HG03066 (cell line): ENCODE measurements at regions not wholly inside any gene's neighbourhood (a gene's known extent, or its start where the extent isn't known, plus 50 kb on each side); places are given as distances from the start of the nearest gene placed in this dataset.
"Not testable (repeated sequence)": the region's sequence is repeated elsewhere in the genome, so short reads cannot be mapped to it uniquely, and the experiment has no call there.

Experiments used
- ATAC-seq: cut with Tn5 transposase; IDR thresholded peaks from one replicate; pipeline ENCODE4 v1.9.1; 2021; ENCODE audit warnings: low read depth; ENCODE audit not compliant: unreplicated experiment

DNA sequence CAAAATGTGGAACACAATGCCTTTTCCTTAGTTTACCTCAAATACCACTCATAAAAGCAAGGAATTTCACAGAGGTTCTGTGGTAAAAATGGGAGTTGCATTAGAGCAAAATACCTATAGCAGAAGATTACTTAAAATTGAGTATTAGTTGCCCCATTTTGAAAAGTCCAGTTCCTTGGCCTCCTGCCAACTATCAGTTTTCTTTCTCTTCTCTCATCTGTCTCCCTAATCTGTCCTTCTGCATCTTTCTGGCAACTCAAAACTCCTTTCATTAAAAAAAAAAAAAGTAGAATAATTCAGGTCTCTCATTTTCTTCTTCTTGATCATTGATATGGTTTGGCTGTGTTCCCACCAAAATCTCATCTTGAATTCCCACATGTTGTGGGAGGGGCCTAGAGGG is 127.3 kb downstream of the ATP23 start:
- no peak for ATAC-seq

DNA sequence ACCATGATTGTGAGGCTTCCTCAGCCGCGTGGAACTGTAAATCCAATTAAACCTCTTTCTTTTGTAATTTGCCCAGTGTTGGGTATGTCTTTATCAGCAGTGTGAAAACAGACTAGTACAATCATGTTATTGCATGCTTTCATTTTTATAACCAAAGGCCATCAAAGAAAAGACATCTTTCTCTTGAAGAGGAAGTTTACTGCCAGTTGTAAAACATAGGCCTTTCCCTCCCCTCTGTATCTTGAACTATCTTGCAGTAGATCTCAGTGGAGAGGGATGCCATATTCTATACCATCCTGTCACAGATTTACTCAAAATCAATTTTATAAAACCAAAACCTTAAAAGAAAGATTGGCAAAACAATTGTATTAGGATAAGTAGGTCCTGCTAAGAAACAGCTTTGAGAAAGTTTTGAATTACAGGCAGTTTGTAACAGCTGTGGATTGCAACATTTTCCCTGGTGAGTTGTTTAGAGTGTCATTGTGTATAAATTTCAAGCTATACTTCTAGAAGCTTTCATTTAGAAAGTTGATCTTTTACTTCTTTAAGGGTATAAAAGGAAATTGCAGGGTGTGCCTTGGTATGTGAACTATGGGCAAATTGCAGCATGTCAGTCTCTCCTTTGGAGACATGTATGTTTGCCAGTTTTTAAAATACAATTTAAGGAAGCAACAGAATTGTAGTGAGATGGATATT is 128.0 kb downstream of the ATP23 start:
- ATAC-seq: no peak

DNA sequence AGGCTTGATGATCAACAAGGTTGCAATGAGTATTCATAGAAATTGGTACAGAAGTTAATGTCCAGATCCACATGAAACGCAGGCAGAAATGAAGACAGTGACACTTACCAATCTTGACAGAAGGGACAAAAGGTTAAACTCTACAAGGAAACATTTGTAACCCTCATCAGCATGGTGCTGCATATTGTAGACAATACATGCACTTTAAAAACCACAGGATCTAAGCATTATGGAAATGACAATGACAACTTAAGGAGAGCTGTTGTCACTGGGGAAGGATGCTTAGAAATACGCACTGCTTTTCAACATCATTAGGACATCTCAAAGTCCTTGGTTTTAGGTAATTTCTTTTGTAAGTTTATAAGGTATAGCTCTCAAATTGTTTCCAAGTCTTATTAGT is 130.6 kb downstream of the ATP23 start:
- no peak for ATAC-seq

DNA sequence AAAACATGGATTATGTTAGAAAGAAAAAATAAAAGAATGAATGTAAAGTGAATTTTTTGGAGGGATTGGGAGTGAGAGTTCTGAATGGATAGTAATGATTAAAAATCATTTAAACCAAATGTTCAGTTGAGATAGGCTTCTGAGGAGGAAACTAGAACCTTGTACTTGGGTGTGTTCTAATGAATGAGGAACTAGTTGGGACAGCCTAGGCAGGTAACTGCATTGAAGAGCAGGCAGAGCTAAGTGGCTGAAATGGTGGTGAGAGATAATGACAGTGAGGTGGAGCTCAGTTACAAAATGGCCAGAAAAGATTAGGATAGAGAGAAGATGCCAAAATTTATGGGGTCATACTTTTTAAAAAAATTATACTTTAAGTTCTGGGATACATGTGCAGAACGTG is 132.9 kb downstream of the ATP23 start:
- no peak for ATAC-seq

DNA sequence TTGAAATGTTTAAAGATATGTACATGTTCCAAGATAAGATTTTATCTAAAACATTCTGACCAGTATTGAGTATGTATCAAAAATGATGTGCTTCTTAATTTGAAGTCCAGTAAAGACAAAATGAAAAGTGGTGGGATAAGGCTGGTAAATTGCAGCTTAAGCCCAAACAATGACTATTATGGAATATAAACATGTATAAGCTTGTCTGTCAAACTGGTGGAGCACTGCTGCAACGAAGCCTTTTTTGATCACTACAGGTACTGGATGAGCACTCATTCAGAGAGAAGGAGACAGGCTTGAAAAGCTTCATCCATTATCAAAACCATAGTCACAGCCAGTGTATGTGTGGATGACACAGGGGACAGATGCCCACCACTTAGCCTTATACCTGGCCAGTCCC is 138.4 kb downstream of the ATP23 start:
- ATAC-seq: no peak

DNA sequence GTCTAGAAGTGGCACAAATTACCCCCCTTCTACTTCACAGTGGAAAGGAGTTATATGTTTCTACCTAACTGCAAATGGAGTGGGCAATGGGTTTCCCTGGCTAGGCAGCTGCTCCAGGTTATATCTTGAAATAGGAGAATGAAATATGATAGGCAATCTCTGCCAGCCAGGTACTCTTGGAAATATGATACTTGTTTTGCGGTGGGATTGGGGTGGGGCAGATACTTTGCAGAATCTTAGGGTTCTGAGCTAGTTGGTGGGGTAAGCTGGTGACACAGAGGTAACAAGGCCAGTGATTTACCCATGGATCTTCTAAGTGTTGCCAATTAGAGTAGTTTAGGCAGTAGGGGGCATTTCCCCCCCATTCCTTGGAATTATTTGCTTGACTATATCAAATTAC is 140.1 kb downstream of the ATP23 start:
- no peak for ATAC-seq

DNA sequence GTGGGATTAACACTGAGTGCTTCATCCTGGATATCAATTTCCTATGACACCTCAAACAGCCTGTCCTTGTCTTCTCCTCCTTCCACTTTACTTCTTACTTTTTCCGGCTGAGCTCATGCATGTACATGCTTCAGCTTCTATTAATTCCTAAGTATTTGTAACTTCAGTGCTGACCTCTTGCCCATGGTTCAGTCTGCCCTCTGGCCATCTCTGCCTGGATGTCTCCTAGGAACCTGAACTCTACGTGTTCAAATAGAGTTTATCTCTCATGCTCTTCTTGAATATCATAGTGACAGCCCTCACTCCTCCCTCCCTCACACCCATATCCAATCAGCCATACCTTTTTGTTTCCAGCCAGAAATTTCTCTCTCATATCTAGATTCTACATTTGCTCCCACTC is 141.6 kb downstream of the ATP23 start:
- no peak for ATAC-seq

DNA sequence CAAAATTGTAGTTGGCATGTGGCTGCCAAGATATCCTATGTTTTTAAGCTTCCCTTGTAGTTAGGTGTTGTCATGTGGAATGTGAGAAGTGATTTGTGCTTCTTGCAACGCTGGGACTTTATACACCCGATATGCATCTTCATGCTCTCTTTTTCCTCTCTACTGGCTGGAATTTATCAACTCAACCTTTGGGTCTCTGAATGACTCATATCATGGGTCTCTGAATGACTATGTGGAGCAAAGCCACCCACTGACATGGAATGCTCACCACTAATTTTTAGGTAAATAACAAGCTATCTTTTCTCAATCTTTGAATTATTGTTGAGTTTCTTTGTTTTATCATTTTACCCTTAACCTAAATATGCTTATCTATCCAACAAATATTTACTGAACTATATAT is 144.6 kb downstream of the ATP23 start:
- ATAC-seq: no peak

DNA sequence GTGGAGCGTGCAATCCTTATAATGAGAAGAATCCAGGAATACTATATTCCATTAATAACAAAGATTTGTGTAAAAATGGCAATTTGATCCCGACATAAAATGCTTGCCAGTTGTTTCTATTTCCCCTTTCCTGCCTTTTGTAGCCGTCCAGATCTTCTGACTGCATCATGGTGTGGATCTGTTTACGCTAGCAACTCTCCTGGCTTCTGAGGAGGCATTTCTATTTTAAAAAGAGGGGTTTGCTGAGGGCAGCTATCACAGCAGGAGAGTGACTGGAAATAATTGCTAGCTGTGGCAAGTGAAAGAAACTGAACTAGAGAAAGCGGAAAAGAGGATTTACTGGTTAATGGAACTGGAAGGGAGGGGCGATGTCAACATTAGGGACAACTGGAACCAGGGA is 145.6 kb downstream of the ATP23 start:
- no peak for ATAC-seq

DNA sequence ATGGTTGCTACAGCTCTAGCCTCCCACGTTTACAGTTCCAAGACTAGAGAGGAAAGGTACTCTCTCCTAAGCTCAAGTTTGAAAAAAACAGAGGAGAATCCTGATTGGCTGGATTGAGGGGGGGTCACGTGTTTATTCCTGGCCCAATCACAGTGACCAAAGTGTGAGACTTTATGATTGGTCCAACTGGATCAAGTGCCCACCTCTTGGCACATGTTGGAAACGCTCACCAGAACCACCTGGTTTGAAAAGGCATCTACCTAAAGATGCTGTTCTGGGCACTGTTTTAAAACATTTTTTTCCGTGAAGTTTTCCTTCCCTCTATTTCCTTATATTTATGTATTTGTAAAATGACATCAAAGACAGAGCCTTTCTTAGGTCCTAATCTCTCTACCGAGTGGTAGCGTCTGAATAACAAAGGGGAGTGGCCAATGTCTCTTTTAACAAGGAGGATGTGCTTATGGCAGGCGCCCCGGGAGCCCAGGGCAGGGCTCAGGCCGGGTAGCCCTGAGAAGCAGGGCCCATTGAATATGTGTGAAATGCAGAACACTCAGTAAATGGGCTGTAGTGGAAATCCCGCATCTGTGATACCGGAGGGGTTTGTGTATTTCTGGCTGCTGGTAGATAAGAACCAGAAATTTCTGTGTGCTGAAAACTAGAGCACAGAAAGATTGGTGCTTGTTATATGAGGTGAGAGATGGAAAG is 146.2 kb downstream of the ATP23 start:
- no peak for ATAC-seq

DNA sequence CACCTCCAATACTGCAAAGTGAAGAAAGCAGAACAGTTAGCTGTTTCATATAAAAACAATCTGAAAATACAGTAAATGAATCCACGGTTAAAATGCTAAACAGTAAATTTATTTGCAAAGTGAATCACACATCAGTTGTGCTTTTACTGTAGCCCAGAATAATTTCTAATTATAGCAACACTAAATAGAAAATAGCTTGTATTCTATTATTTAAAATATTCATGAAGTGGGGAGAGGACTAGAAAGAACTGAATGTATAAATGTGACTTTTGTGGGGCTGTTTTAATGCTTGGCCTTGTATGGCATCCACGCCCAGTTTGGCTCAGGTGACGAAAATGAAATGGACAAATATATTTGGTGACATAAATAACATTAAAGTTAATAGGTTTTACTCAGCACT is 148.2 kb downstream of the ATP23 start:
- ATAC-seq: no peak

DNA sequence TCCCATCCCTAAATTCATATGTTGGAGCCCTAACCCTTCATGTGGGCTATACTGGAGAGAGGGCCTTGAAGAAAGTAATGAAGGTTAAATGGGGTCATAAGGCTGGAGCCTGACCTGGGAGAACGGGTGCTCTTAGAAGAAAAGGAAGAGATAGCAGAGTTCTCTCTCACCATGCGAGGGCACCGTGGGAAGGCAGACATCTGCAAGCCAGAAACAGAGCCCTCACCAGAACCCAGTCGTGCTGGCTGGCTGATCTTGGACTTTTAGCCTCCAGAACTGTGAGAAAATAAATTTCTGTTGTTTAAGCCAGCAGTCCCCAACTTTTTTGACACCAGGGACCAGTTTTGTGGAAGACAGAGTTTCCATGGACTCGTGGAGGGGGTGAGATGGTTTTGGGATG is 149.3 kb downstream of the ATP23 start:
- no peak for ATAC-seq

DNA sequence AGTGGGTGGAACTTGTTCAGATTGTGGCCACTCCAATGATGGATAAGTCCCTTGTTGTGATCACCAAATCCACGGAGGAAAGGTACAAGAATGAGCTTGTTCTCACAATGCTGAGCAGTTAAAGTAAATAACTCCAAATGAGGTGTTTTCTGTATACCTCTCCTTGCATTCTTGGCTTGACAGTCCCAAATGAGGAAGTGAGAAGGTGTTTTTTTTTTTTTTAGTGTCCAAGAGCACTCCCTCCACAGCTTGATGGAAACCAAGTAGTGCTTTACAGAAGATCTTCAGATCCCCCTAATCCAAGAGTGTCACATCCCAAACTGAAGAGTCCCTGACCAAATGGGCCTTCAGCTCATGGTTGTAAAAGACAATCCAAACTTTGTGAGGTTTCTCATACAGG is 153.6 kb downstream of the ATP23 start:
- ATAC-seq: no peak

DNA sequence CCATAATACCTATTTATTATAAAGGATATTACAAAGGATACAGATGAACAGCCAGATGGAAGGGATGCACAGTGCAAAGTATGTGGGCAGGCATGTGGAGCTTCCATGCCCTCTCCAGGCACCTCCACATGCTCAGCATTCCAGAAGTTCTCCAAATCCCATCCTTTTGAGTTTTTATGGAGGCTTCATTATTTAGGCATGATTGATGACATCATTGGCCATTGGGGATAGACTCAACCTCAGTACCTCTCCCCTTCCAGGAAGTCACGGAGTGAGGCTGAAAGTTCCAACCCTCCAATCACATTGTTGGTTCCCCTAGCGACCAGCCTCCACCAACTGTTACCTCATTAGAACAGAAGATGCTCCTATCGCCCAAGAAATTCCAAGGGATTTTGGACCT is 156.4 kb downstream of the ATP23 start:
- ATAC-seq: no peak

DNA sequence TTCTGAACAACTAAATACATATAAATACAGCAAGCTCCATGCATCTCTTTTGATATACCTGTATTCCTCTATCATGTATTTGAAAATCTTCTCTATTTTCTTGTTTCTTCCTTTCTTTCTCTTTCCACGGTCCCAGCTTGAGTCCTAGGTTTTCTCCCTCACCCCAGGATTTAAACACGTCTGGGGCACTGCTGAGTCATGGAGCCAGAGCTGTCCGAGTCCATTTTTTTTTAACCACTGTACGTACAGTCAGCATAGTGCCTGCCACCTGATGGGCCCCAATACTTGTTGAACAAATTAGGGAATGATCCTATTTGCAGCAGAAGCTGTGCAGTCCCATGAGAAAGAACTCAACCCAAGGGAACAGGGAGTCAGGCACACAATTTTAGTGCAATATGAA is 158.1 kb downstream of the ATP23 start:
- ATAC-seq: no peak

DNA sequence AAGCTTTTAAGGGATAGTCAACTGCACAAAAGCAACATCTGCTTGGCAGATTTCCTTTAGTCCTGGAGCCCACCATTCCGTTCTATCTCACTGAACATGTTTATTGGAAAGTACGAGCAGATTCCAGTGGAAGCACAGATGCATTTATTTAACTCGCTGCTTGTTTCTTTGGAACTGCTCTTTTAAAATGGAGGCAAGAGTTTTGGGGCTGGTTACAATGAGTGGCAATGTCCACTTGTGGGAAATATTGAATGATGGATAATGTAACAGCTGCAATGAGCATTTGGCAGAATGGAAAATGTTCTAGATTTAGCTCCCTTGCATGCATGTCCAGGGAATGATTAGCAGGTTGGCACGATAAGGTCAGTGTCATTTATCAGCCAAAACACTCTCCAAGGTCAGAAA is 163.0 kb downstream of the ATP23 start:
- ATAC-seq: no peak

DNA sequence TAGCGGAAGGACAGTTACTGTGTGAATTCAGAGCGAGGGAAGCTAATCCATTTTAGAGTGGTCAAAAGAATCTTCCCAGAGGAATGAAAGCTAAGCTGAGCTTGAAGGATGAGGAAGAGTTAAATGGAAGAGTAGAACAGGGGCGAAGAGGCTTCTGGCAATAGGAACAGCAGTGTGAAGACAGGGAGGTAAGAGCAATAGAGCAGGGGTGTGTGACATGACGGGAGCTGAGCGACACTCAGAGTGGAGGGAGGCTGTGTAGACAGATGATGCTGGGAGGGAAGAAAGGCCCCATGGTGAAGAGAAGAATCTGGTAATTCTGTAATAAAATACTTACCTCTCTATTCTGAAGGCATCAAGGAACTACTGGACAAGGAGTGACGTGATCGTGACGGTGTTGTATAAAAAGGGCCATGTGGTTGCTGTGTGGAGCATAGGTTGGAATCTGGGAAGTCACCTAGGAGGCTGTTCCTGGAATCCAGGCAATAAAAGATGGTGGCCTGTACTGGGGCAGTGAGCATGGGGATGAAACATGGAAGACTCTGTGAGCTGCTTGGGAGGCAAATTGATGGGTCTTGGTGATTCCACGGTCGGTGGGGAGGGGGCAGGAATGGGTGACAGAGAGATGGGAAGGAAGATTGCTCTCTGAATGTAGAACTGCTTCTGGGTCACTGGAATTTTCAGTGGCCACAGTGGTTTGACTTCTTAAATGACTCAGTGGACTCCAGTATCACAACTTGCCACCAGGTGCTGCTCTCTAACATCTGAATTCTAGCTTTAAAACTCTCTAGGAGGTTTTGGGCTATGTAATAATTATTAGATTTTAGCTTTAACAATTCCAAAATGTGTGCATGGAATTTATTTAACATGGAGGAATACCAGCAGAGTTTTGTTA is 164.1 kb downstream of the ATP23 start:
- ATAC-seq: no peak

DNA sequence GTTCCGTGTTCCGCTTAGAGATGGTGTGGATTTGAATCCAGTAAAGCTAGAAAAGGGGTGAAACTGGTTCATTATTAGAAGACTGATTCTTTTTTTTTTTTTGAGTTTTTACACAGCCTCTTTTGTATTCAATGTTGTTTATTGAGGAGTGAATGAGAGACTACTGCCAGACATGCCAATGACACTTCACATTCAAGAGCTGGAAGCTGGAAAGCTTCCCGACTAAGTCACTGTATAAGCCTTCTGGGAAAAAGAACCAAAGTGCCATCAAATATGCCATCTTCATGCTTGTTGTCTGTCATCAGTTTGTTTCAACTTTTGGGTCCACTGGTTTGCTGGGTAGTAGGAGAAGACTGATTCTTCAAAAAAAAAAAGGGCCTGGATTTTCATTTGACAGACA is 164.8 kb downstream of the ATP23 start:
- ATAC-seq: no peak

DNA sequence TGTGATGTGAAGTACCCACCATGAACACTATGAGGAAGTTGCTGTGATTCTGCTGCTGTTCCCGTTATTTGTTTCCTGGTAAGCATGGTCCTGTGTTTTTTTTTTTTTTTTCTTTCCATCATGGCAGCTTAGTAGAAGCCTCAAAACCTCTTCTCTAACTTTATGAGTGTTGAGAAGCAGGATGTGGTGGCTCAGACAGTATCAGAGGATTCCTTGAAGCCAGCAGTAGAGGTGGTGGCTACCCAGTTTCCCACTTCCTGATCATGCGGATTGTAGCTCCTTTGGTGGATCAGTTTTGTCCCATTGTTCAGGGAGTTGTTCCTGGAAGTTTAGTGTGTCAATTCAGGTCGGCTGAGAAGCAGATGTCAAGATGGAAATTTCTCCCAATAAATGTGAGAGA is 175.8 kb downstream of the ATP23 start:
- ATAC-seq: no peak

DNA sequence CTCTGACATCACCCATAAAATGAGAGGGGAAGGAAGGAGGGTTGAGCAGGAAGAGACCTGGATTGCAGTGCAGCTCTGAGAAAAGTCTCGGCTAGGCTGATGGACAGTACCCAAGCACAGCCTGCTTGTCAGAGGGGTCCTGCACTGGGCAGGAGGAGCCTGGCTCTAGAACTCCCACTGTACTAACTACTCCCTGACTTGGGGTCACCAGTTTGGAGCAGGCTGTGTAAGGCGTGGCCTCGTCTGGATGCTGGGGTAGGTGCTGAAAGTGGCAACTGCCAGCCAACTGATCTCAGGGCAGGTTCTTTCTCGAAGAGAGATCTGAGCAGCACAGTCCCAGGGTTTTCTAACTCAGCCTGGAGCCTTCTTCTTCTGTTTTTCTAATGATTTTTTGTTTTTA is 176.3 kb downstream of the ATP23 start:
- no peak for ATAC-seq

DNA sequence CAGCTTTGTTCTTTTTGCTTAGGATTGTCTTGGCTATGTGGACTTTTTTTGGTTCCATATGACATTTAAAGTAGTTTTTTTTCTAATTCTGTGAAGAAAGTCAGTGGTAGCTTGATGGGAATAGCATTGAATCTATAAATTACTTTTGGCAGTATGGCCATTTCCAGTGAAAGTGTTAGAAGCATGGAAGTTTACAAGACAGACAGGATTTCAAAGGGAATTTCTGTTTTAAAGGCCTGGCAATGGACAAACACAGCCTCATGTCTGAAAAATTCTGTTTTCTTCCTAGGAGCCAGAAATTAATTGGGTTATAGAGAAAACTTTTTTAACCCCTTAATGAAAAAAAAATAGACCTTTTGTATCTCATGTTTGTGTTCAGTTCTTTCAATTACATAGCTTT is 184.4 kb downstream of the ATP23 start:
- not testable (repeated sequence) for ATAC-seq
